Activated effector memory CD4-positive, alpha-beta T cell treated with Interleukin-2 at 50 U/mL for 16 hours (primary cell): ENCODE measurements at regions not wholly inside any gene's neighbourhood (a gene's known extent, or its start where the extent isn't known, plus 50 kb on each side); places are given as distances from the start of the nearest gene placed in this dataset.

Experiments used
- DNase-seq: peaks from one replicate; pipeline ENCODE4 v3.0.0-alpha.2; 2020

GRCh38 chr6:166747644-166748595, 120.9 kb upstream of the RPS6KA2 start:
- DNase-seq: no peak

- no peak for DNase-seq
These were observed 119.0 kb upstream of the RPS6KA2 start for GRCh38 chr6:166745801-166746668.

DNA sequence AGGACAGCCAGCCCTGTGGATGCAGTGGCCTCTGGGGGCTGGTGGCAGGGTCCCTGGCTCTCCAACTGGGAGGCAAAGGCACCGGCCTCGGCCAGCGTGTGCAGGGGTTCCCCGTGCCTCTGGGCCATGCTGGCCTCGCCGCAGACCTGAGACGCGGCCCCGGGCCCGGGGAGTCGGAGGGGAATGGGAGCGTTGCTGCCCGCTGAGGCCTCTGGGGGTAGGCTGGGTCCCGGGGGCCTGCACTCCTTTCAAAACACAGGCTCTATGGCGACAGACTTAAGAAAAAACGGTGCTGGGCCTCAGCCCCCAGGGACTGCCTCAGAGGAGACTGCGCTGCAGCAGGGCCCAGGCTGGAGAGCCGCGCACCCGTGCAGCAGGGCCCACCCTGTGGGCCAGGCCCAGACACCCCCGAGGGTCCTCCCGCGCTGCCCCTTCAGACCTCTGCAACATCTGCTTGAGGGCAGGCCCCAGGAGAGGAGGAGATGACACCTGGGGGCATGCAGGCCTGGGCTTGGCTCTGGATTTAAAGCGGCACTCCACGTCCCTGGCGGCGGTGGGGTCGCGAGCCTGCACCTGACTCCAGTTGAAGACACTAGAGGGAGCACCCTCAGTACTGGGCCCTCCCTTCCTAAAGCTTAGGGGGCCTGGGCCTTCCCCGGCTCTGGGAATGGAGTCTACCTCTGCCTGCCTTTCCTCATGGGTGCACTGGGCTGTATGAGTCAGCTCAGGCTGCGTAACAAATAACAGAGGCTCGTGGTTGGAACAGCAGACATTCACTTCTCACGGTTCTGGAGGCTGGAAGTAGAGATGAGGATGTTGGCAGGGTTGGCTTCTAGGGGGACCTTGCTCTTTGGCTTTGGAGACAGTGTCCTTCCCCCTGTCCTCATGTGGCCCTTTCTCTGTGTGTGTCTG, 117.4 kb upstream of the RPS6KA2 start:
- DNase-seq: no peak

- DNase-seq: no peak
These were observed 116.6 kb upstream of the RPS6KA2 start for GRCh38 chr6:166743406-166744222.

DNA sequence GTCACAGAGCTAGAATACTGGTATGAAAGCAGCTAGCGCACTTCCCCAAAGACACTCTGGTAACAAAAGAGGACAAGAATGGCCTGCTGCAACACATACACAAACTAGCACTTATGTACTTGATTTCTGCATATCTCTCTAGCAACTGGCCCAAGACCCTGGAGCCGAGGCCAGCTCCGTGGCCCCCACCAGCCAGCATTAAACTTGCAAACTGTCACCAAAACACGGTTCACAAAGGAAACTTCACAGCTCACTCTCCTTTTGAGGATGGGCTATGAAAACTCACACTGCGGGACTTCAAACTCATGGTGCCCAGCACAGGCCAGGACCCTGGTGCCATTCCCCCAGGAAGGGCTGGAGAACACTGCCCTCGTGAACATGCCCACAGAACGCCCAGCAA, 115.9 kb upstream of the RPS6KA2 start:
- no peak for DNase-seq

- no peak for DNase-seq
These were observed 112.9 kb upstream of the RPS6KA2 start for GRCh38 chr6:166739976-166740318.

- no peak for DNase-seq
These were observed 112.3 kb upstream of the RPS6KA2 start for GRCh38 chr6:166739117-166739975.

GRCh38 chr6:166738386-166739116, 111.5 kb upstream of the RPS6KA2 start:
- no peak for DNase-seq

DNA sequence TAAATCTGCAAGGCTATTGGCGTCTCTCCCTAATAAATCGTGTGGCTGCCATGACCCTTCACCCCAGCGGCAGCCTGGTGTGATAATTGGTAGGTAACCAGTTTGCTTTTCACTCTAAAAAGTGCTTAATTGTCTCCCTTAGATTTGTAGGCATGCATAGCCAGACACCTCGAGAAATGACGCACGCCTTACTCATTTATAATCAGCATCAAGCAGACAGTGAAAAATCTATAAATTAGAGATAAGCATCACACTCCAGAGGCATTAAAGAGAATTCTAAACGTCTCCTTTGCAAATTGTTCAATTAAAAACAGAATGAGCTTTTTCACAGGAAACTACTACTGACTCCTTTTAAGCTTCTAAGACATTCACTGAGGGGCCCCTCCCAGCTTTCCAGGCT, 110.2 kb upstream of the RPS6KA2 start:
- no peak for DNase-seq

DNA sequence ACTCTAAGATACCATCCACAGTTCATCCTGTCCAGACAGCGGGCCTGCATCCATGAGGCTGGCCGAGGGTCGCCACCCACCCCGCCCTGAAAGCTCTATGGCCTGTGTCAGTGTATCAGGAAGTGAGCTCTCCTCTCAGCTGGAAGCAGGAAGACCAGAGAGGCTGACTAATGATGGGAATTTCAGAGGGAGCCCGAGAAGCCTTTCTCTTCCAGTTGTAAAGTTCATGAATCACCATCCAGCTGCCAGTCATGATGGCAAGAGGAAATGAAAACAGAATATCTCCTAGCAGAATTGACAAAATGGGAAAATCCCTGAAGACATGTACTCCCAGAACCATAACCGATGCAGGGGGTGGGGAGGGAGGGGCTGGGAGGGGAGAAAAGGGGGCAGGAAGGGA, 109.6 kb upstream of the RPS6KA2 start:
- no peak for DNase-seq

DNA sequence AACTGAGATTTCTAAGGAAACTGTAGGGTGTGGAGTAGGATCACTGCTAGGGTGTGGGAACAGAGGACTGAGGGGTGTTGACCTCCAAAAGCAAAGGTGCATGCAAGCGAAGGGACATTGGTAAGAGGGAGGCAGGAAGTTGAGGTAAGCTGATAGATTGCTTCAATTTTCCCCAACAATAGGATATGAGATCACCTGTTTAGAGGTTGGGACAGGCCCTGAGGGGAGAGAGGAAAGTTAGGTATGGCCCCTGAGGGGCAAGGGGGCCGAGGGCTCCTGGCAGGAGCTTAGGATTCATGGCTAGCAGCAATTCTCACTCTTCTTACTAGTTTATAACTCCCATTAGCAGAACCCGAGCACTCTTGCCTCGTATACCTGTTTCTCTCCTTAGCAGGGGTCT, 106.8 kb upstream of the RPS6KA2 start:
- no peak for DNase-seq

DNA sequence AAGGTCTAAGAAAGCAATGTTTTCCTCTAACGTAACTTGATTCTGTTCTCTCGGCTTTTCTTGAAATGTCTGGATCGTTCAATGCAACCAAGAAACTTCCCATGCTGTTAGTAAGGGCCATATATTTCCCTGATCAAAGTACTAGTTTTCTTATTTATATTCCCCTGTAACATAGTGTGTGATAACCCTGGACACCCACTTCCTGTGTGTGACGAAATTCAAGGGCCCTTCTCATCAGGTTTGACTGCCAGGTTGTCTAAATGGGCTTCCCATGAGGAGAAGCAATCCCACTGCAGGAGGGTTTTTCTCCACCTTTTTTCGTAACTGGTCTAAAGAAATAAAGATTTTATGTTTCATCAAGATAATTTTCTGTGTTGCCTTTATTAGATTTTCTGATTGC, 102.6 kb upstream of the RPS6KA2 start:
- DNase-seq: no peak

DNA sequence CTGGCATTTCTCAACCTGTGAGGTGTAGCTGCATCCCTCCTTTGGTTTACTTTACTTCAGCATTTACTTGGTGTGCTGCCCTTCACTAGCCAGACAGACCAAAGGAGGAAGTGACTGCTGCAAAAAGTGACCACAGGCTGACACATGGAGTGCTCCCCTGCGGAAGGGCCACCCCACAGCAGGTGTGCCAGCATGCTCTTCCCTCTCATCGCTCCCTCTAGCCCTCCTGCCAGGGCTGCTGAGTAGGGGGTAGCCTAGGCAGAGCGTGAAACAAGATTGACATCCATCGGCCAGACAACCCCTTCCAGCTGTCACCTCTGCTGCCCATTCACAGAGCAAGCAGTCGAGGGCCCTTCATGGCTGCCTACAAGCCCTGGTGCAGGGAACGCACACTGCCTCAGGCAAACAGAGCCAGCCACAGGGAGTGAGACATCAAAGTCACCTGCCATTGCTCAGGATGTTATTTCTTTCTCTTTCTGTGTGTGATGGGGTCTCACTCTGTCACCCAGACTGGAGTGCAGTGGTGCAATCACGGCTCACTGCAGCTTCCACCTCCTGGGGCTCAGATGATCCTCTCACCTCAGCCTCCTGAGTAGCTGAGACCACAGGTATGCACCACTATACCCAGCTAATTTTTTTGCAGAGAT, 102.0 kb upstream of the RPS6KA2 start:
- no peak for DNase-seq

- no peak for DNase-seq
These were observed 99.2 kb upstream of the RPS6KA2 start for GRCh38 chr6:166726201-166726600.

DNA sequence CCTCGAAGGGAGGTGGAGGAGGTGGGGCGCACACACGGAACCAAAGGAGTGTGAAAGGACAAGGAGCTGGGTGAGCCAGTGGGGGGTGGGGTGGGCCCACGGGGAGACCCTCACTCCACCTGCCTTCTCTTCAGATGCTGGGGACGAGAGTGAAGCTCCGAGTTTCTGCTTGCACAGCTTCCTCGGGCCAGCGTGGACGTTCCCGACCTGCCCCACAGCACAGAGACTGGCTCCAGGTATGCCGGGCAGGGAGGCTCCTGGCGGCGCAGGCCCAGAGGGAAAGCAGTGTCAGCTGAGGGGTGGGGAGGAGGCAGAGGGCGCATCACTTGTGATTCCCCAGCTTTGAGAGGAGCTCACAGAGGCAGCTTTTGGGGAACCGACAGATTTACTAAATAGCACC, 98.5 kb upstream of the RPS6KA2 start:
- no peak for DNase-seq

GRCh38 chr6:166724576-166724975, 97.5 kb upstream of the RPS6KA2 start:
- DNase-seq: no peak

- DNase-seq: no peak
These were observed 95.7 kb upstream of the RPS6KA2 start for GRCh38 chr6:166722785-166723184.

GRCh38 chr6:166721576-166721975, 94.5 kb upstream of the RPS6KA2 start:
- no peak for DNase-seq

GRCh38 chr6:166720856-166721255, 93.8 kb upstream of the RPS6KA2 start:
- DNase-seq: no peak

DNA sequence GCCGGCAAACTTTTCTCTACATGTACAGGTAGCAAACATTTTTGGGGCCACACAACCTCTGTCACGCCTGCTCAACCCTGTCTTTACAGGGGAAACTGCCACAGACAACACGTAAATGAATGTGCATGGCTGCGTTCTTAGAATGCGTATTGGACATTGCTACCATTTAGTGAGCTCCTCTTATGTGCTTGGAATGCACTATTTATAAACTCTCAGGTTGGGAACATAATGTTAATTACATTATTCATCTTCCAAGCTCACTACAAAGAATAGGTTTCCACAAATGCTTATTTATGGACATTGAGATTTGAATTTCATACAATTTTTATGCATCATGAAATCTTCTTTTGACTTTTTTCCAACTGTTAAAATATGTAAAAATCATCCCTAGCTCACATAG, 92.0 kb upstream of the RPS6KA2 start:
- no peak for DNase-seq
